Adrenal gland (tissue), 9 donors: ENCODE measurements at regions not wholly inside any gene's neighbourhood (a gene's known extent, or its start where the extent isn't known, plus 50 kb on each side); places are given as distances from the start of the nearest gene placed in this dataset.

Experiments used
- DNase-seq, 7 donors: peaks; one replicate each; pipeline ENCODE4 v3.0.0-alpha.2; 2019 to 2020
- H3K27ac ChIP-seq, 5 donors: fragments of 200-600 bp; sonication (generic) in 4 of 5; 1 replicate in 3 of 5; 2 replicates in 2 of 5; pipeline versions ENCODE4 v1.5.1 to v1.8.0; 2016 to 2020; ENCODE audit warnings: mild to moderate bottlenecking in 1 of 5
- H3K27me3 ChIP-seq: fragments of 200-600 bp; 2 replicates; pipeline ENCODE4 v1.8.0; 2021
- H3K36me3 ChIP-seq, 2 donors: fragments of 200-600 bp; replicated peaks in 1 of 2; 1 replicate in 1 of 2; 2 replicates in 1 of 2; pipeline versions ENCODE4 v1.5.1 to v1.8.0; 2018 to 2022
- H3K4me1 ChIP-seq, 2 donors: fragments of 200-600 bp; replicated peaks in 1 of 2; 1 replicate in 1 of 2; 2 replicates in 1 of 2; pipeline versions ENCODE4 v1.5.1 to v1.8.0; 2018 to 2021
- H3K4me3 ChIP-seq, 4 donors: fragments of 200-600 bp; sonication (generic) in 3 of 4; one replicate each; pipeline ENCODE4 v1.5.1; 2016 to 2018
- H3K9me3 ChIP-seq, 3 donors: fragments of 200-600 bp; sonication (generic) in 1 of 3; replicated peaks in 1 of 3; 1 replicate in 2 of 3; 2 replicates in 1 of 3; pipeline versions ENCODE4 v1.5.1 to v1.8.0; 2016 to 2021
- CTCF ChIP-seq, 6 experiments: fragments of 450-650 bp in 4 of 6; fragments of 200-600 bp in 2 of 6; sonication (generic) in 1 of 6; IDR thresholded peaks; 1 replicate in 5 of 6; 2 replicates in 1 of 6; pipeline versions ENCODE4 v1.5.1 to v1.8.0; 2016 to 2021; ENCODE audit warnings: antibody characterized with exemption in 6 of 6, mild to moderate bottlenecking in 2 of 6, moderate library complexity in 1 of 6
- POLR2A ChIP-seq, 2 donors: fragments of 450-650 bp; IDR thresholded peaks; one replicate each; pipeline ENCODE4 v1.6.1; 2017; ENCODE audit warnings: antibody characterized with exemption in 2 of 2, mild to moderate bottlenecking in 2 of 2, moderate library complexity in 1 of 2
- WGBS, 4 donors: extraction: QIAGEN DNeasy Blood & Tissue Kit in 2 of 4; methylation state at CpG; one replicate each; pipeline versions ENCODE4 v1.1.5 to v1.1.7; 2013 to 2017; 5-methylcytosine and 5-hydroxymethylcytosine counted together
- intact Hi-C, 2 donors: fragments of 100-400 bp; cut with DNase I; formaldehyde crosslinking; loops; one replicate each; pipeline versions ENCODE4 v1.14.1 to v1.15.0; 2022 to 2023
- donor health status: healthy with polysubstance abuse.
- donor health status: Bipolar disorder and iron deficiency.
- donor health status: DM: yes; HTN: yes; CAD: no.
- donor health status: DM: no; HTN: no; CAD: no.
- donor health status: DM: no; HTN: no; CAD: no.

- DNase-seq = no peak
- no peaks in the 10 kb centered on the region for H3K9me3 ChIP-seq
- intact Hi-C loops = no loop called here
- no peaks in the 10 kb centered on the region for H3K27me3 ChIP-seq
- no peak for TF ChIP-seq CTCF (IDR thresholded peaks at IDR 0.05)
- TF ChIP-seq POLR2A (IDR thresholded peaks at IDR 0.05) = no peak
- H3K27ac ChIP-seq = no peak overlapping the region
- WGBS, 4 donors = 57 to 76% (median 74%) methylated on average over 8 of the region's 8 CpGs
- no peaks in the 10 kb centered on the region for H3K36me3 ChIP-seq
- H3K4me1 ChIP-seq = no peaks in the 10 kb centered on the region
- no peak overlapping the region for H3K4me3 ChIP-seq
Measured at GRCh38 chr4:189285377-189285776, 655.3 kb upstream of the FRG1 start.

- intact Hi-C loops = no loop called here
- Histone ChIP-seq H3K36me3 (no peaks in the 10 kb centered on the region), H3K4me3 (no peak overlapping the region), H3K9me3 (no peaks in the 10 kb centered on the region), H3K4me1 (no peaks in the 10 kb centered on the region), H3K27me3 (no peaks in the 10 kb centered on the region), H3K27ac (no peak overlapping the region)
- DNase-seq = no peak
- TF ChIP-seq CTCF (IDR thresholded peaks at IDR 0.05) (no peak), POLR2A (IDR thresholded peaks at IDR 0.05) (no peak)
Measured at GRCh38 chr4:189291939-189292338, 648.7 kb upstream of the FRG1 start.

- H3K27me3 ChIP-seq = no peaks in the 10 kb centered on the region
- DNase-seq = no peak
- H3K27ac ChIP-seq = no peak overlapping the region
- intact Hi-C loops = no loop called here
- WGBS, 4 donors = 42 to 58% (median 46%) methylated on average over 3 of the region's 3 CpGs
- no peak overlapping the region for H3K4me3 ChIP-seq
- no peaks in the 10 kb centered on the region for H3K36me3 ChIP-seq
- TF ChIP-seq CTCF (IDR thresholded peaks at IDR 0.05) (no peak), POLR2A (IDR thresholded peaks at IDR 0.05) (no peak)
- H3K9me3 ChIP-seq = no peaks in the 10 kb centered on the region
- no peaks in the 10 kb centered on the region for H3K4me1 ChIP-seq
Measured at GRCh38 chr4:189293459-189293858, 647.2 kb upstream of the FRG1 start.

GRCh38 chr4:189294574-189294973 is 646.1 kb upstream of the FRG1 start:
- no peaks in the 10 kb centered on the region for H3K4me1 ChIP-seq
- no peaks in the 10 kb centered on the region for H3K27me3 ChIP-seq
- 61 to 79% (median 77%) methylated on average over 3 of the region's 3 CpGs for WGBS, 4 donors
- DNase-seq = no peak
- no peak overlapping the region for H3K4me3 ChIP-seq
- H3K36me3 ChIP-seq = no peaks in the 10 kb centered on the region
- no peaks in the 10 kb centered on the region for H3K9me3 ChIP-seq
- no peak overlapping the region for H3K27ac ChIP-seq
- intact Hi-C loops = no loop called here
- TF ChIP-seq POLR2A (IDR thresholded peaks at IDR 0.05) (no peak), CTCF (IDR thresholded peaks at IDR 0.05) (no peak)
